DMS79 treated with DMSO at 0.1 percent for 48 hours (cell line): ENCODE measurements at regions not wholly inside any gene's neighbourhood (a gene's known extent, or its start where the extent isn't known, plus 50 kb on each side); places are given as distances from the start of the nearest gene placed in this dataset.

Experiments used
- DNase-seq: peaks from one replicate; lab custom pipeline; 2025; lab: John Stamatoyannopoulos, UW

GRCh38 chr13:73894995-73895571 is 239.1 kb downstream of the KLF12 start:
- DNase-seq, result no peak

- DNase-seq, result no peak
Observed at GRCh38 chr13:73893833-73894232, 240.4 kb downstream of the KLF12 start.

- no peak for DNase-seq
Observed at GRCh38 chr13:73891805-73892204, 242.4 kb downstream of the KLF12 start.

GRCh38 chr13:73883162-73883561 is 251.0 kb downstream of the KLF12 start:
- DNase-seq, result no peak

GRCh38 chr13:73880365-73880764 is 253.8 kb downstream of the KLF12 start:
- DNase-seq, result no peak

GRCh38 chr13:73879346-73880015 is 254.7 kb downstream of the KLF12 start:
- no peak for DNase-seq

- DNase-seq, result no peak
Observed at GRCh38 chr13:73877399-73877798, 256.8 kb downstream of the KLF12 start.

- no peak for DNase-seq
Observed at GRCh38 chr13:73876323-73876722, 257.9 kb downstream of the KLF12 start.

GRCh38 chr13:73873940-73874830 is 260.0 kb downstream of the KLF12 start:
- DNase-seq, result peak; percentile 7

- DNase-seq, result no peak
Observed at GRCh38 chr13:73872397-73872796, 261.8 kb downstream of the KLF12 start.

- DNase-seq, result no peak
Observed at GRCh38 chr13:73870970-73871935, 263.0 kb downstream of the KLF12 start.

GRCh38 chr13:73870036-73870741 is 264.0 kb downstream of the KLF12 start:
- DNase-seq, result no peak

- no peak for DNase-seq
Observed at GRCh38 chr13:73865027-73865426, 269.2 kb downstream of the KLF12 start.

GRCh38 chr13:73861136-73861535 is 273.1 kb downstream of the KLF12 start:
- DNase-seq, result no peak

GRCh38 chr13:73860501-73860900 is 273.7 kb downstream of the KLF12 start:
- no peak for DNase-seq

- DNase-seq, result no peak
Observed at GRCh38 chr13:73859841-73860240, 274.4 kb downstream of the KLF12 start.

GRCh38 chr13:73857106-73857505 is 277.1 kb downstream of the KLF12 start:
- no peak for DNase-seq

- DNase-seq, result no peak
Observed at GRCh38 chr13:73851104-73851503, 283.1 kb downstream of the KLF12 start.

- no peak for DNase-seq
Observed at GRCh38 chr13:73850104-73850873, 283.9 kb downstream of the KLF12 start.

GRCh38 chr13:73849292-73849691 is 284.9 kb downstream of the KLF12 start:
- DNase-seq, result no peak
